GM12878 (cell line): ENCODE measurements at regions not wholly inside any gene's neighbourhood (a gene's known extent, or its start where the extent isn't known, plus 50 kb on each side); places are given as distances from the start of the nearest gene placed in this dataset.

Source experiments
- ATAC-seq: fragments of 200-7000 bp; cut with Tn5 transposase; 3 replicates; pipeline ENCODE4 v1.9.1; 2020; ENCODE audit warnings: mild to moderate bottlenecking, moderate library complexity
- BruUV-seq: library from RNA; stranded (reverse); fragments of 400-500 nt; replicated peaks from 2 replicates; lab custom pipeline; 2021; lab: Mats Ljungman, UMichigan
- CTCF ChIA-PET: fragments of 300-600 bp; sonication (Branson Sonifier 250); formaldehyde crosslinking; extraction: SDS; loops from one replicate; lab custom pipeline; 2021; ENCODE audit warnings: inconsistent platforms; lab: Yijun Ruan, JAX
- POLR2A ChIA-PET: fragments of 350-600 bp; formaldehyde crosslinking; extraction: SDS; loops from one replicate; lab custom pipeline; 2021; ENCODE audit warnings: inconsistent platforms; lab: Charles Lee
- RAD21 ChIA-PET: fragments of 300-600 bp; sonication (Branson Sonifier 250); formaldehyde crosslinking; loops from one replicate; lab custom pipeline; 2023; ENCODE audit warnings: antibody characterized with exemption; ENCODE audit not compliant: unreplicated experiment; lab: Charles Lee
- SMC1A ChIA-PET: fragments of 300-600 bp; sonication (Branson Sonifier 250); formaldehyde crosslinking; loops from one replicate; lab custom pipeline; 2023; ENCODE audit not compliant: unreplicated experiment, uncharacterized antibody; lab: Charles Lee
- DNase-seq: peaks from one replicate; pipeline ENCODE4 v3.0.0-alpha.2; 2011; ENCODE audit warnings: low read depth, low spot score
- FAIRE-seq: peaks from 3 replicates; lab custom pipeline; 2011; peaks lifted over from hg19 to GRCh38; lab: Jason Lieb, UNC
- H2AFZ ChIP-seq: 2 replicates; pipeline ENCODE4 v1.6.0; 2011; ENCODE audit warnings: low read depth, low read length, control low read depth; ENCODE audit not compliant: control insufficient read depth
- H3K27ac ChIP-seq: 2 replicates; pipeline ENCODE4 v1.5.1; 2011; ENCODE audit warnings: control low read depth; ENCODE audit not compliant: control insufficient read depth, insufficient read depth
- H3K27me3 ChIP-seq, 2 experiments: replicated peaks in 1 of 2; 2 replicates each; pipeline versions ENCODE4 v1.6.0 to v1.6.1; 2011; ENCODE audit warnings: low read length in 1 of 2; ENCODE audit not compliant: control insufficient read depth in 2 of 2, insufficient read depth in 2 of 2
- H3K36me3 ChIP-seq, 2 experiments: 2 replicates each; pipeline ENCODE4 v1.5.1; 2011; ENCODE audit warnings: low read length in 1 of 2; ENCODE audit not compliant: control insufficient read depth in 2 of 2, insufficient read depth in 2 of 2
- H3K4me1 ChIP-seq: 2 replicates; pipeline ENCODE4 v1.6.1; 2011; ENCODE audit warnings: mild to moderate bottlenecking, low read length, moderate library complexity, mixed read lengths; ENCODE audit not compliant: control insufficient read depth, insufficient read depth
- H3K4me2 ChIP-seq: 2 replicates; pipeline ENCODE4 v1.6.0; 2011; ENCODE audit warnings: control low read depth; ENCODE audit not compliant: control insufficient read depth, insufficient read depth
- H3K4me3 ChIP-seq: fragments of 200-600 bp; sonication (generic); 2 replicates; pipeline ENCODE4 v1.5.1; 2016
- H3K79me2 ChIP-seq: 2 replicates; pipeline ENCODE4 v1.6.0; 2011; ENCODE audit warnings: low read length; ENCODE audit not compliant: control insufficient read depth, insufficient read depth
- H3K9ac ChIP-seq: 2 replicates; pipeline ENCODE4 v1.8.0; 2011; ENCODE audit warnings: low read length, control low read depth, mixed read lengths; ENCODE audit not compliant: control insufficient read depth, insufficient read depth
- H3K9me3 ChIP-seq: replicated peaks from 3 replicates; pipeline ENCODE4 v1.5.1; 2011; ENCODE audit warnings: mild to moderate bottlenecking, low read length; ENCODE audit not compliant: control insufficient read depth, insufficient read depth
- H4K20me1 ChIP-seq: 2 replicates; pipeline ENCODE4 v1.6.0; 2011; ENCODE audit not compliant: control insufficient read depth, insufficient read depth
- CTCF ChIP-seq, 3 experiments: IDR thresholded peaks in 2 of 3; conservative IDR thresholded peaks in 1 of 3; 2 replicates each; pipeline ENCODE4 v1.5.1; 2011; ENCODE audit warnings: low read depth in 3 of 3, low read length in 3 of 3, mild to moderate bottlenecking in 3 of 3, control low read depth in 2 of 3, moderate library complexity in 2 of 3, inconsistent platforms in 1 of 3, mixed read lengths in 1 of 3; ENCODE audit not compliant: control insufficient read depth in 2 of 3, insufficient read depth in 1 of 3; ENCODE audit errors: extremely low read depth in 1 of 3
- FOS ChIP-seq: IDR thresholded peaks from 3 replicates; pipeline ENCODE4 v1.6.1; 2011; ENCODE audit warnings: borderline replicate concordance; ENCODE audit not compliant: insufficient read length; ENCODE audit errors: extremely low read depth
- IRF5 ChIP-seq: fragments of 450-650 bp; IDR thresholded peaks from 2 replicates; pipeline ENCODE4 v1.6.1; 2017; ENCODE audit warnings: borderline replicate concordance
- KAT2A ChIP-seq: conservative IDR thresholded peaks from 2 replicates; pipeline ENCODE4 v1.6.1; 2011; ENCODE audit warnings: low read depth, low read length; ENCODE audit not compliant: control insufficient read depth
- NBN ChIP-seq: fragments of 450-650 bp; IDR thresholded peaks from 2 replicates; pipeline ENCODE4 v1.6.1; 2016
- NFXL1 ChIP-seq: fragments of 450-650 bp; IDR thresholded peaks from 2 replicates; pipeline ENCODE4 v1.6.1; 2017; ENCODE audit warnings: antibody characterized with exemption, mild to moderate bottlenecking, borderline replicate concordance
- PAX5 ChIP-seq: IDR thresholded peaks from 2 replicates; pipeline ENCODE4 v1.6.1; 2011; ENCODE audit warnings: low read depth, low read length, borderline replicate concordance
- PBX3 ChIP-seq: IDR thresholded peaks from 2 replicates; pipeline ENCODE4 v1.6.1; 2011; ENCODE audit warnings: mild to moderate bottlenecking, low read depth, low read length, moderate library complexity; ENCODE audit not compliant: insufficient replicate concordance
- PRDM15 ChIP-seq: fragments of 450-650 bp; formaldehyde crosslinking; IDR thresholded peaks from 2 replicates; pipeline ENCODE4 v1.4.0; 2020; ENCODE audit warnings: mild to moderate bottlenecking, moderate library complexity
- STAT1 ChIP-seq: fragments of 450-650 bp; conservative IDR thresholded peaks from 2 replicates; pipeline ENCODE4 v1.6.1; 2014; ENCODE audit warnings: antibody characterized with exemption, mild to moderate bottlenecking
- YY1 ChIP-seq: IDR thresholded peaks from 2 replicates; pipeline ENCODE4 v1.6.1; 2011; ENCODE audit warnings: low read depth, mild to moderate bottlenecking, low read length
- ZBTB40 ChIP-seq: fragments of 450-650 bp; IDR thresholded peaks from 2 replicates; pipeline ENCODE4 v1.6.1; 2016; ENCODE audit warnings: mild to moderate bottlenecking, moderate library complexity, borderline replicate concordance
- ZNF217 ChIP-seq: fragments of 450-650 bp; IDR thresholded peaks from 2 replicates; pipeline ENCODE4 v1.6.1; 2017; ENCODE audit warnings: antibody characterized with exemption, mild to moderate bottlenecking
- in situ Hi-C: fragments of 300-500 bp; cut with MboI; formaldehyde crosslinking; loops from 9 replicates; pipeline ENCODE4 v1.14.3; 2018; ENCODE audit warnings: mixed read lengths
- intact Hi-C: fragments of 100-400 bp; cut with micrococcal nuclease; formaldehyde crosslinking; loops from one replicate; pipeline ENCODE4 v1.14.2; 2022; ENCODE audit not compliant: unreplicated experiment

GRCh38 chr2:163481515-163481914, 254.3 kb downstream of the FIGN start:
- BruUV-seq = no TSS peak
- Histone ChIP-seq H3K27me3 (no peaks in the 10 kb centered on the region), H3K4me3 (no peak overlapping the region), H3K9me3 (no peaks in the 10 kb centered on the region), H3K4me1 (no peaks in the 10 kb centered on the region), H3K4me2 (no peak overlapping the region), H3K79me2 (no peaks in the 10 kb centered on the region), H3K36me3 (no peaks in the 10 kb centered on the region), H3K9ac (no peak overlapping the region), H2AFZ (no peak overlapping the region), H3K27ac (no peak overlapping the region), H4K20me1 (no peaks in the 10 kb centered on the region)
- FAIRE-seq = no peak
- intact Hi-C loops = no loop called here
- SMC1A ChIA-PET = no interaction called here
- CTCF ChIA-PET = no interaction called here
- RAD21 ChIA-PET = no interaction called here
- DNase-seq = no peak
- ATAC-seq = no peak
- in situ Hi-C loops = no loop called here
- POLR2A ChIA-PET = no interaction called here
- TF ChIP-seq ZNF217 (no peak), ZBTB40 (no peak), CTCF (IDR thresholded peaks at IDR 0.05 in 2 of 3, conservative IDR thresholded peaks at IDR 0.05 in 1 of 3; ENCODE audit: control insufficient read depth in 2 of 3, extremely low read depth in 1 of 3, insufficient read depth in 1 of 3, low read depth in 3 of 3, low read length in 3 of 3) (no peak), FOS (no peak), IRF5 (no peak), STAT1 (no peak), NBN (no peak), PBX3 (no peak), KAT2A (no peak), PRDM15 (CRISPR knock-in tag) (no peak), PAX5 (no peak), NFXL1 (no peak), YY1 (no peak)
